Vagina (tissue), 2 donors: ENCODE measurements at regions not wholly inside any gene's neighbourhood (a gene's known extent, or its start where the extent isn't known, plus 50 kb on each side); places are given as distances from the start of the nearest gene placed in this dataset.
"Not testable (repeated sequence)": the region's sequence is repeated elsewhere in the genome, so short reads cannot be mapped to it uniquely, and the experiment has no call there.

Source experiments
- DNase-seq, 2 donors: peaks; one replicate each; pipeline ENCODE4 v3.0.0-alpha.2; 2017; ENCODE audit errors: extremely low spot score in 2 of 2
- H3K27ac ChIP-seq: fragments of 200-600 bp; sonication (generic); one replicate; pipeline ENCODE4 v1.5.1; 2019
- H3K27me3 ChIP-seq: fragments of 200-600 bp; sonication (generic); one replicate; pipeline ENCODE4 v1.5.1; 2019
- H3K36me3 ChIP-seq, 2 donors: fragments of 200-600 bp; sonication (generic); one replicate each; pipeline ENCODE4 v1.5.1; 2017 to 2019
- H3K4me1 ChIP-seq: fragments of 200-600 bp; sonication (generic); one replicate; pipeline ENCODE4 v1.5.1; 2019
- H3K4me3 ChIP-seq, 2 donors: fragments of 200-600 bp; sonication (generic); 1 replicate in 1 of 2; 2 replicates in 1 of 2; pipeline ENCODE4 v1.5.1; 2016 to 2019
- H3K9me3 ChIP-seq: fragments of 200-600 bp; sonication (generic); one replicate; pipeline ENCODE4 v1.5.1; 2019
- CTCF ChIP-seq, 3 experiments: fragments of 450-650 bp in 2 of 3; fragments of 200-600 bp in 1 of 3; sonication (generic) in 1 of 3; IDR thresholded peaks; one replicate each; pipeline ENCODE4 v1.5.1; 2017 to 2019; ENCODE audit warnings: antibody characterized with exemption in 3 of 3, mild to moderate bottlenecking in 2 of 3, moderate library complexity in 2 of 3
- POLR2A ChIP-seq, 2 donors: fragments of 450-650 bp; IDR thresholded peaks; one replicate each; pipeline ENCODE4 v1.6.1; 2017; ENCODE audit warnings: antibody characterized with exemption in 2 of 2, mild to moderate bottlenecking in 2 of 2, moderate library complexity in 2 of 2
- POLR2AphosphoS5 ChIP-seq, 2 donors: sonication (generic); formaldehyde crosslinking; IDR thresholded peaks; one replicate each; pipeline ENCODE4 v1.9.0; 2017; ENCODE audit warnings: antibody characterized with exemption in 2 of 2, mild to moderate bottlenecking in 2 of 2, low read depth in 1 of 2; ENCODE audit not compliant: insufficient read depth in 1 of 2
- intact Hi-C: fragments of 100-400 bp; cut with DNase I; formaldehyde crosslinking; loops from one replicate; pipeline ENCODE4 v1.15.1; 2023

GRCh38 chr1:192904438-192904895, 95.6 kb downstream of the RGS2 start:
- intact Hi-C loops: no loop called here
- no peak overlapping the region for H3K27ac ChIP-seq
- H3K4me1 ChIP-seq: no peaks in the 10 kb centered on the region
- H3K36me3 ChIP-seq: no peaks in the 10 kb centered on the region
- no peaks in the 10 kb centered on the region for H3K9me3 ChIP-seq
- TF ChIP-seq POLR2A (IDR thresholded peaks at IDR 0.05) (no peak), POLR2AphosphoS5 (IDR thresholded peaks at IDR 0.05; ENCODE audit: insufficient read depth in 1 of 2, low read depth in 1 of 2) (peak in 1 of 2 donors; percentile 48), CTCF (IDR thresholded peaks at IDR 0.05) (no peak)
- DNase-seq: no peak
- H3K27me3 ChIP-seq: no peaks in the 10 kb centered on the region
- H3K4me3 ChIP-seq: peak overlapping the region in 1 of 2 donors; percentile 2

DNA sequence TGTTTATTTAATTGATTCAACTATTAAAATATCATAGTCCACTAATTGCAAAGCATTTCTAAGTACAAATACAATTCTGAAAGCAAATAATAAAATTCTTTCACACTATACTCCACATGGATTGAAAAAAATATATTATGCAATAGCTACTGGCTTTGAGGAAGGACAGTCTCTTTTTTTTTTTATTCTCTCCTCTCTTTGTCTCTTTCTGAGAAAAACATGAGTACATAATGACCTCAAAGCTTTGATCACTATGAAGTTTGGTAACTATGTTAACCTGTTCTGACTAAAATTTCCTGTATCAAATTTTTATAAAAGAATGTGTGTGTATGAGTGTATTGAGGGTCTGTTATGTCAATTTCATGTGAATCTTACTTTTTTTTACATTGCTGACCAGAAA, 96.2 kb downstream of the RGS2 start:
- Histone ChIP-seq H3K4me3 (no peak overlapping the region), H3K27ac (no peak overlapping the region), H3K36me3 (no peaks in the 10 kb centered on the region), H3K27me3 (no peaks in the 10 kb centered on the region), H3K9me3 (no peaks in the 10 kb centered on the region), H3K4me1 (no peaks in the 10 kb centered on the region)
- DNase-seq: no peak
- intact Hi-C loops: no loop called here
- TF ChIP-seq POLR2A (IDR thresholded peaks at IDR 0.05) (no peak), POLR2AphosphoS5 (IDR thresholded peaks at IDR 0.05; ENCODE audit: insufficient read depth in 1 of 2, low read depth in 1 of 2) (no peak), CTCF (IDR thresholded peaks at IDR 0.05) (no peak)

- Histone ChIP-seq H3K9me3 (no peaks in the 10 kb centered on the region), H3K4me3 (no peak overlapping the region), H3K27me3 (no peaks in the 10 kb centered on the region), H3K36me3 (no peaks in the 10 kb centered on the region), H3K4me1 (no peaks in the 10 kb centered on the region), H3K27ac (no peak overlapping the region)
- intact Hi-C loops: no loop called here
- no peak for TF ChIP-seq POLR2AphosphoS5 (IDR thresholded peaks at IDR 0.05; ENCODE audit: insufficient read depth in 1 of 2, low read depth in 1 of 2)
- no peak for TF ChIP-seq CTCF (IDR thresholded peaks at IDR 0.05)
- TF ChIP-seq POLR2A (IDR thresholded peaks at IDR 0.05): no peak
- DNase-seq: no peak
Observed at GRCh38 chr1:192906334-192906733, 97.5 kb downstream of the RGS2 start.

GRCh38 chr1:192907545-192908243, 98.9 kb downstream of the RGS2 start:
- no peak overlapping the region for H3K4me3 ChIP-seq
- no peaks in the 10 kb centered on the region for H3K27me3 ChIP-seq
- TF ChIP-seq POLR2A (IDR thresholded peaks at IDR 0.05): no peak
- no peak for TF ChIP-seq CTCF (IDR thresholded peaks at IDR 0.05)
- no peak for TF ChIP-seq POLR2AphosphoS5 (IDR thresholded peaks at IDR 0.05; ENCODE audit: insufficient read depth in 1 of 2, low read depth in 1 of 2)
- H3K9me3 ChIP-seq: no peaks in the 10 kb centered on the region
- intact Hi-C loops: no loop called here
- no peaks in the 10 kb centered on the region for H3K36me3 ChIP-seq
- DNase-seq: no peak
- H3K4me1 ChIP-seq: no peaks in the 10 kb centered on the region
- H3K27ac ChIP-seq: no peak overlapping the region

GRCh38 chr1:192911896-192912656, 103.2 kb downstream of the RGS2 start:
- H3K27me3 ChIP-seq, H3K27ac ChIP-seq, H3K4me1 ChIP-seq, H3K36me3 ChIP-seq, intact Hi-C loops, H3K9me3 ChIP-seq, DNase-seq, H3K4me3 ChIP-seq: not testable (repeated sequence)
